GM19467 (cell line): ENCODE measurements at regions not wholly inside any gene's neighbourhood (a gene's known extent, or its start where the extent isn't known, plus 50 kb on each side); places are given as distances from the start of the nearest gene placed in this dataset.

Experiments used
- ATAC-seq: cut with Tn5 transposase; IDR thresholded peaks from one replicate; pipeline ENCODE4 v1.9.1; 2021; ENCODE audit warnings: mild to moderate bottlenecking, moderate library complexity; ENCODE audit not compliant: unreplicated experiment

DNA sequence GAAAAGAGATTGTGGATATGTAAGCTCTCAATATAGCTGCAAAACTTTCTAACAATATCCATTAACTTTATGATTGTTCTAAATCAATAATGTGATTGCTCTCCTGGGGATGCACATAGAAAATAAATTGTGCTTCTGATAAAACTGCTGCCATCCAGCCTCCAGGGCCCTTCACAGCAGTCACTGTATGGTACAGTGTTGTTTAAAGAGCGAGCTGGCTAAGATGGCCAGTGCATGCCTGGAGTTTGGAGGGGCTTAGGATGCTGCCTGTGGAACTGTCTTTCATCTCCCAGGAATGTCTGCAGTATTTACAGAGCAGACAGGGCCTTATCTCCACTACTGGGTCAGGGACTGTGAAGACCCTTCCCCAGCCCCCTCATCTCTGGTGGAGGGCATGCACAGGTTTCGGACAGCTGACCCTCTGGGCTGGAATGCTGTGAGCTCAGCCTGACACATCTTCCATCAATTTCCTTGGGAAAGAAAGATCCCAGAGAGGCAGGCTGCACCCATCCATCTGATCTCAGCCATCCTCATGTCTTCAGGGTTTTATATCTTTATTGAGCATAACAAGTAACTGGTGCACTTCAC lies 137.0 kb downstream of the PLPP3 start:
- no peak for ATAC-seq

DNA sequence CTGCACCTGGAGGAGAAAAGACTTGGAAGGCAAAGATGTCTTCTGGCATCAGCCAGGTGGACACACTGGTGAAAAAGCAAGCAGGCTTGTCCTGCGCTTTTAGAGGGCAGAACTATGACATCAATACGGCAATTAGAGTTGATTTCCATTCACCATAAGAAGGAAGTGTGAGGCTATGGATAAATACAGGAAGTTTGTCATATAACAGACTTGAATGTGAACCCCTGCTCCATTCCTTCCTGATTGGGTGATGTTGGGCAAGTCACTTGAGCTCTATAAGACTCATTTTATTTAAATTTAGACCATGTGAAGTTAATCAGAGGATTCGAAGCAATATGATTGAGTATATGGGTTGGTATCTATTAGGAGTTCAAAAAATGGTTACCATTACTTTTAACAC lies 137.8 kb downstream of the PLPP3 start:
- no peak for ATAC-seq

DNA sequence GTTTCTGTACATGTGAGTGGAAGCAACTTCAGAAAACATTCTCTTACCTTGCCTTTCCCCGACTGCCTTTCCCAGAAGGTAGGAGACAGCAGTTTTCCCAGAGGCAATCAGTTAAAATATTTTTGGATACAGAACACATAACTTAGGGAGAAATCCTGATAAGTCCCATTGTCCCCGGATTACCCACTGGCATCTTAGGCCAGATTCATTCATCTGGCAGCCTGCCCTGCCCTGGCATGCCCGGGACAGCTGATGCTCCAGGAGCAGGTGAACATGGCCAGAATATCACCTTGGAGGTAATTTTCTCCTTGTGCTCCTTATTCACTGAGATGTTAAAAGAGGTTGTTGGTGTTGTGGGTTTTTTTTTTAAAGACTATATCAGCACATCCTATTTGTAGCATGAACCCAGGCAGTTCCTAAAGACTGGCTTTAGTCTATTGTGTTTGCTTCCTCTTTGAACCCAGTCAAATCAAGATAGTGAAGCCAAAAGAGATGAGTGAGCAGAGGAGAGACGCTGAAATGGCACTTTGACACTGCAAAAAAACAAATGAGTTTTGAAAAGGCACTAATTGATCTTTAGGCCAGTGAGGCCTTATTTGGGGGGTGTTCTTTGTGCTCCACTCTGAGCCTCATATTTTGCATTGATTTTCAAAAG lies 139.6 kb downstream of the PLPP3 start:
- ATAC-seq: no peak

DNA sequence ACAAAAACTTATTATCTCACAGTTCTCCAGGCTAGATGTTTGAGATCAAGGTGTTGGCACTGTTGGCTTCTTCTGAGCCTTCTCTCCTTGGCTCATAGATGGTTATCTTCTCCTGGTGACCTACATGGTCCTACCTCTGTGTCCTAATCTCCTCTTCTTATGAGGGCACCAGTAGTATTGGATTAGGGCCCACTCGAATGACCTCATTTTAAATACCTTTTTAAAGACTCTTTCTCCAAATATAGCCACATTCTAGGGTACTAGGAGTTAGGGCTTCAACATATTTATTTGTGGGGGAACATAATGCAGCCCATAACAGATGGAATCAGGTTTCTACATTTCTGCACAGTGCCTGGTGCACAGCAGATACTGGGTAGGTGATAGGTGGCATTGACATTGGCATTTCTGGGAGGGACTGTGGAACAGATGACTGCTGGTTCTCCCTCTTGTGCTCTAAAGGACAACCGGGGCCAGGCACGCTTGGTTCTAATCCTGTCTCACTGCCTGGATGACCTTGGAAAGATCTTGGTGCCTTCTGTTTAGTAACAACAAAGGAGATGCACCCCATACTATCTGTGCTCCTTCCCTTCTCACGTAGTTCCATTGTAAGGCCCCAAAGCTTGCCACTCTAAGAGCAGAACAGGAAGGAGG lies 140.3 kb downstream of the PLPP3 start:
- ATAC-seq: no peak

DNA sequence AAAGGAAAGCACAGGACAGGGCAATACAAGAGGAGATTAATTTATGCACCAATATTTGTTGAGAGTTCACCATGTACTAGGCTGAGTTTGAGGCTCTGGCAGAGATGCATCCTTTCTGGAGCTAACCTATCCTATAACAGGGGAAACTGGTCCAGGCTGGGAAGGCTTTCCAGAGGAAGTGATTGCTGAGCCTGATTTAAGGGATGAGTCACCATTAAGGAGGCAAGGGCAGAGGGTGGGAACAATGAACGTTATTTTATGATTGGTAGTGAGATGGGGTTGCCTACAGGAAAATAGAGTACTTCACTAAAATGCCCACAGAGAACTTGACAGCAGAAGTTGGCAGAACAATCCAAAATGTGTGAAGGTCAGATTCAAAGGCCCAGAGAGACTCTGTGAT lies 141.4 kb downstream of the PLPP3 start:
- ATAC-seq: no peak

DNA sequence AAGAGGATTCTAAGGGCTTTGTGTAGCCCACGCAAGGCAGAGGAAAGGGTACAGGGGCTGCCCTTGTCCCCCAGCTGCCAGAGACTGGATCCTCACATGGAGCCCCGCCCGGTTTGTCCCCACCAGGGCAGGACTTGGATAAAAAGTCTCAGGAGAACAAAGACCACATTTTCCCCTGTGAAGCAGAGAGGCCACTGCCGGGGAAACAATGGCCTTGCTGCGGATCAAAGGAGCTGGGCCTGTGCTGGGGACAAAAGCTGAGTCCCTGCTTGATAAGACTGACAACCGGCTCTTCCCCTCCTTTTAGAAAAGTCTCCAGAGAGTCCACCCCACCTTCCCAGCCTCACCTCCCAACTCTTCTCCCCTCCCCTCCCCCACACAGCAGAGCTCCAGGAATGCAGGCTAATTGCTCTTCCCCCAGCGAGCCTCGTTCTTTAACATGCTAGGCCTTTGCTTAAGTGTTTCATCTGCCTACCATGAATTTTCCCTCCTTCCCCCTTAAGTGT lies 142.4 kb downstream of the PLPP3 start:
- ATAC-seq: no peak

DNA sequence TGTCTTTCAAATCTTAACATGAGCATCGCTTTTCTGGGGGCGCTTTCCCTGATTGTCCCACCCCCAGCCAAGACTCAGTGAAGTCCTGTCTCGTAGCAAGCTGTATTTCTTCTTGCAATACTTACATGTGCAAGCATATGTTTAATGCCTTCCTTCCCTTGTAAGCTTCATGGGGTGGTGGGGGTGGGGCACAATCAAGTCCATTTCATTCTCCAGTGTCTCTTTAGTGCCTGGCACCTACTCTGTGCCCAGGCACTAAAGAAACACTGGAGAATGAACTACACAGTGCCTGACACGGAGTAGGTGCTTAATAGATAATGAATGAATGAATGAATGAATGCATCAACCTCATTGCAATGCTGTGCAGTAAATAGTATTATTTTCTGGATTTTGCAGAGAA lies 143.1 kb downstream of the PLPP3 start:
- ATAC-seq: no peak

DNA sequence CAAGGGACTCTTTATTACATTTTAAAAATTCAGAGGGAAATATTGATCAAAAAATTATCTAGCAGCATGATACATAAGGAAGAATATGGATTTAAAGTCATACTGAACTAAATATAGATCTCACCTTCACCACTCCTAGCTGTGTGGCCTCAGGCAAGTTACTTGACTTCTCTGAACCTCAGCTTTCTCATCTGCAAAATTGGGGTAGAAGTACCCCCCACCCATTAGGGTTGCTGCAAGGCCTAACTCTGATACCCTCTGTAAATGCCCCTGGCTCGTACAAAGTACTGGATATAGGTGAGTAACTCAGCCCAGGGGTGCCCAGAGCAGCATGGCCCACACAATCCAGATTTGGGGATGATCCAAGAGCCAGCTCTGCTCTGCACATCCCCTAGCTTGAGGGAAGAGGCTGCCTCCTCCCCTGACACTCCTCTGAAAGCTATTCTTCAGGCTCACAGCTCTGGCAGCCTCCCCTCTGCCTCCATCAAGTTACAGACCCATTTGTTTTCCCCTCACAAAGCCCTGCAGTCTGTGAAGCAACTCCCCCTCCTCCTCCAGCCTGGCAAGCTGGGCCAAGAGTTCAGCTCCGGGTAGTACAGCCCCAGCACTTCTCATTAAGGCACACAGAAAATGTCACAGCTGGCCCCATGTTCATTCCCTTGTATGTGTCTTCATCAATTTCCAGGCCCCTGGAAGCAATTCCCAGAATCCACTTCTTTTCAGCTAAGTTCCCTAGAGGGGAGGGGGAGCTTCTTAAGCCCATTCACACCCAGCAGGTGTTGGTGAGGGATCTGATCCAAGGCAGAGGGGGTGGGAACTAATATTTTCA lies 143.7 kb downstream of the PLPP3 start:
- ATAC-seq: no peak

DNA sequence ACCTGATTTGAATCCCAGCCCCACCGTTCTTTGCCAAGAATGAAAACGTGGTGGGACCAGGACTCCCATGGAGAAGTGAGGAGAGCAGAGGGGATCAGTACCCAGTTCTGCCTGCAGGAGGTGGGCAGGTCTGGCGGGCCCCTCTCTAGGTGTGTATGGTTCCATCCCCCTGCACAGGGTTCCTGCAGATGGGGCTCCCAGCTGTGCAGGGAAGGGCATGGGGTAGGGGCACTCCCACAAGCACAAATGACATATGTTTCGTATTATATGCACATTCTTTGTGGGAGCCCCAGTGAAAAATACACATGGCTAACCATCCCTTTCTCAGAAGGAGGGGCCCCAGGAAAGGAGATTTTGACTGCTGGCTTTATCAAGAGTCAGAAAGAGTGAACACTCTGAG lies 144.6 kb downstream of the PLPP3 start:
- no peak for ATAC-seq

DNA sequence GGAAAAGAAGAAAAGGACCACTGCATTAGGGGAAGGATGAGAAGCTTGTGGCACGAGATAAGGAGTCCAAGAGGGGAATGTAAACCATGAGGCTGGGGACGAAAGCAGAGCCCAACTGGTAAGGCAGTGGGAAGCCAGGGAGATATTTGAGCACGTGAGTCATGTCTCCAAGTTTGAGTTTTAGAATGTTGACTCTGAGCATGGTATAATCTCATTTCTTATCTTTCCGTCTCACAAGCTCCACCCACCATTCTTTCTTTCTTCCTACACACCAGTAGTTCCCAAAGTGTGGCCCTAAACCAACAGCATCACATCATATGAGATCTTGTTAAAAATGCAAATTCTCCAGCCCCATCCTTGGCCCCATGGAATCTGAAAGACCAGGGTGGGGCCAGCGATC lies 145.3 kb downstream of the PLPP3 start:
- no peak for ATAC-seq

DNA sequence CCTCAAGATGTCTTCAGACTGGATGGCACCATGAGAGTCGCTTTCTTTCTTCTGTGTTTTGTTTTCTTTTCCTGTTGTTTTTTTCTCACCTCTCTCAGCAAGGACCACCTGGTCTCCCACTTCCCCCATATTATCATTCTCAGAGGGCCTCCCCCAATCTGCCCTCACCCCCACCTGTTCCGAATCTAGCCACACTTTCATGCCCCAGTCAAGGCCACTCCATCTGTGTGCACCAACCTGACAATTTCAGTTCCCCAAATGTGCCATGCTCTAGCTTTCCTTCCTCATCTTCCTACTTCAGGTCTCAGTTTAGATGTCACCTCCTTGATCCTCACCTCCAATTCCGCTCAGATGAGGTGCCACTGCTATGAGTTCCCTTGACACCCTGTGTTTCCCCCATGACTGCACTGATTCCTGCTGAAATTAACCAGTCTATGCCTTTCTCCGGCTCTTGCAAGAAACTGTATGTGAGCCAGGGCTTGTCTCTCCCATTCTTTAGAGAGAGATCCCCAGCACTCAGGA lies 146.2 kb downstream of the PLPP3 start:
- ATAC-seq: no peak

DNA sequence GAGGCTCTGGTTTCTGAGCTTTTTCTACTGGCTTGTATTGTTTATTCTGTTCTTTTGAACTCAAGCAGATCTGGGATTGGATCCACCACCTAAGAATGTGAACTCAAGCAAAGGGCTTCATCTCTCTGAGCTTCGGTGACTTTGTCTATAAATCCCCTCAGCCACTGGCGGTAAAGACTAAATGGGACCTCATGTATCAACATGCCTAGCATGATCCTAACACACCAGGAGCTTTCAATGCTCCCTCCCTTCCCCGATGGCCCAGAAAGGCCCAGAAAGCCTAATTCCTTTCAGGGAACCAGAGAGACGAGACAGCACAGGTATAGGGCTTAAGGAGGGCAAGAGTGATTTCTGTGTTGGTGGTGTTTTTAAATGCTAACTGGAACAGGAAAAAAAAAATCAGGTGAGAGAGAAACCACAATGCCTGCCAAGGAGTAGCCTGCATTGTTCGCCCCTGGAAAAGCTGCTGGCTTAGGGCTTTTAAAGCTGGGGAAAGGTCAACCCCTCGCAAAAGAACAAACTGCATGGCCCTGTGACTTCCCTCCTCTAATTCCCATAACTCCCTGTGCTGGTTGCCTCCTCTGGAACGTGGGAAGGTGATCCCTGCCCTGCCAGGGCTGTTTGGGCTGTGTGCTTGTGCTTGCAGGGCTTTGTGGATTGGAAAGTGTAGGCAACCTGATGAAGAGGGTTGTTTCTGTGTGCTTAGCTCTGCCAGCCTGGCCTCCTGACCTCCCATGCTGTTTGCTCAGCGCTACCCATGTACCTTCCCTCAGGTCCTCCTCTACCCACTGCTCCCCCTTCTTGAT lies 147.0 kb downstream of the PLPP3 start:
- ATAC-seq: no peak

DNA sequence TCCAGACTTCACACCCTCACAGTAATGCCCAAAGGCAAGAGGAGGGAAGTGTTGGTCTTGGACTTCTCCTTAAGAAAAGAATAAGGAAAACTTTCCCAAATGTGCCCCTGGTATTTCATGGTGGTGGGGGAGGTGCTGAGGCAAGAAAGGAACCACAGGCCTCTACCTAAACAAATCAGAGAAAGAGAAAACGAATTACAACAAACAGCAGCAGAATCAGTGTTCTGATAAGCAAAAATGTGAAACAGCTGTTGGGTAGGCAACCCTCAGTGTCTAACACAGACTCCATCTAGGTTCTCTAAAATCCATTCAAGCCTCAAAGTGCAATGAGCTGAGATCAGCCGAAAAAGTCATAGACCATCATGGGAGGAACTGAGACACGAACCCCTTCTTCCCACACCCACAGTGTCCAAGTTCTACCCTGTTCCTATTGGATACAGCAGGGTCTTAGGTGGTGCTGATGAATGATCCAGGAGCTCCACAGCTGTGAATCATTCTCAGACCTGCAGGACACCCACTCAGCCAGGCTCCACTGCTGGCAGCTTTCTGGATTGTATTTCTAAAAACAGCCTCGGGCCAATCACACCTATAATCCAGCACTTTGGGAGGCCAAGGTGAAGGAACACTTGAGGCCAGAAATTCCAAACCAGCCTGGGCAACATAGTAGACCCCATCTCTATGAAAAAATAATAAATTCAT lies 149.1 kb downstream of the PLPP3 start:
- no peak for ATAC-seq

DNA sequence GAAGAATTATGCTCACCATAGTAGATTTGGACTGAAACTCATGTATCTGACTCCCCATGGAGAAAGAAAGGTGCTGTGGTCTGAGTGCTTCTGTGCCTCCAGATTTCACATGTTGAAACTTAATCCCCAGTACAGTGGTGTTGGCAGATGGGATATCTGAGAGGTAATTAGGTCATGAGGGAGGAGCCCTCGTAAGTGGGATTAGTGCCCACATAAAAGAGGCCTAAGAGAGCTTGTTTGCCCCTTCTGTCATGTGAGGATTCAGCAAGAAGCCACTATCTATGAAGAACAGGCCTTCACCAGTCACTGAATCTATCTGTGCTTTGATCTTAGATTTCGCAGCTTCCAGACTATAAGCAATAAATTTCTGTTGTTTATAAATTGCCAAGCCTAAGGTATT lies 150.1 kb downstream of the PLPP3 start:
- ATAC-seq: no peak

DNA sequence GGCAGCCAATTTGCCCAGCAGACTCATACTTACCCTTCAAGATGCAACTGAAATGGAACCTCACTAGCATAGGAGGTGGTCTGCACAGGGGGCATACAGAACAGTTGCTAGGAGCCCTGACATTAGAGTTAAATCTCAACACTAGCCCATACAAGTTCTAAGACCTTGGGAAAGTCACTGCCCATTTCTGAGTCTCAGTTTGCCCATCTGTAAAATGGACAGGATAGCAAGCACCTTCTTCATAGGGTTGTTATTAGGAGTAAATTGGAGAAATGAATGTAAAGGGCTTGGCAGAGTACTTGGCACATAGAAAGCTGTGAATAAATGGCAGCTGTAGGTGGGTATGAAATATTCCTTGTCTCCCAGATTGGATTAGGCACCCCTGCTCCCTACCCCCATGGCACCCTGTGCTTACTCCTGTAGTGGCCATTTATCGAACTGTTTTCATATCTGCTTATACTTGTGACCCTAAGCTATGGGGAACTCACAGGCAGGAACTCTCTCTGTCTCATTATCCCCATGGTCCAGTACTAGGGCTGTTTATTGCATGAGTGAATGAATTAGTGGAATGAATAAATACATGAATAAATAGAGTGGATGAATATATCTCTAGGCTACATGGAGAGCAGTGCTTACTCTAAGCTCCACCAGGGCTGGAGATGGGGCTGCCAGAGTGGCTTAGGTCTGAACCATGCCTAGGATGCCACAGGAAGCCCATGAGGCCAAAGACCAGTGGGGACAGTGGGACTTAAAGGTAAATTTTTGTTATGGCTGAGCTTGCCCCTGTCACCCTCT lies 152.6 kb downstream of the PLPP3 start:
- ATAC-seq: no peak

DNA sequence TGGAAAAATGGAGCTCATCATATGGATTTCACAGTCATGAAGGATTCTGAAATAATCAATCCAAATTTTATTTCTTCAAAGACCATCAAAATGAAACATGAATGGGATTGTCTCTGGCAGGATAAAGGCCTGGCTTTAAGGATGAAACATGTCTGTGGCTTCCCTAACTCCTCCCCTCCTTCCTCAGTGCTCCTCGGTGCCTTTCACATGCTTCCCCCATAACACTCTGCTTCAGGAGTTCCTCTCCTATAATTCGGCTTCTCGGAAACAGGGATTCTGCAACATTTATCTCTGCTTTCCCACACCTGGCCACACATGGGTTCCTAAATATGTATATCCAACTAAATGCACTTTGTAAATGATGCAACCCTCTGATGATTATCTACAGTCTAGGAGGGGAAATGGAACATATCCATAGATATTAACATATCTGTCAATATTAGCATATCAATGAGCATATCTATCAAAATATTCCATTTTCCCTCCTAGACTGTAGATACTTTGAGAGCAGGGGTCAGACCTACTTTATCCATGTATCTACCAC lies 153.8 kb downstream of the PLPP3 start:
- no peak for ATAC-seq

DNA sequence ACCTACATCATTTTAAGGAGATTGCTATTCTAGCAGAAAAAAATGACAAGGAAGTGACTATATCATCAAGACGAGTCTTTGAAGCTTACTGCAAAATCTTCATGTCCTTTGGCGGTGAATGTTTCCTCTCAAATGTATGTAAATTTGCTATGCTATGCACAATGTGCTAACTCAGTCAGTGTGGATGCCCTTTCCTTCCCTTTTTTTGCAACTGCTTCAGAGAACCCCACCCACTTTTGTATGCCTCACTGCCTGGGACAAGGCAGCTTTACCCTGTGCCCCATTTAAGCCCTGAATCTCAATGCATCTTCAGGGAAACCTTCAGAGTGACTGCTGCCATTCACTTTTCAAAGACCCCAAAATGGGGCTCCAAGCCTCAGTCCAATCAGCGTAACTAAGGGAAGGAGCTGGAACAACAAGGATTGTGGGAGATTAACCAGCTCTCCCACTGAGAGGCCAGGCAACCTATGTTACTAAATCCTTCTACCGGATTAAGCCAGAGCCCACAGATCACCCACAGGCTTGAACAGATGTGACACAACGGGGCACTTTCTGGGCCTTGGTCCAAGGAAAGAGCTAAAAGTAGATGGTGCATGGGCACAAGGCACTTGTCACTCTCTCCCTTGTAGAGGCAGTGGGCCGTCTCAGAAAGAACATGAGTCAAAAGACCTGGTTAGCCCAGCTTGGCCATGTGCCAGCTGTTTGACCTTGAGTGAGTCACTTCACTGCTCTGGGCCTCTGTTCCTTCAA lies 154.4 kb downstream of the PLPP3 start:
- ATAC-seq: no peak

DNA sequence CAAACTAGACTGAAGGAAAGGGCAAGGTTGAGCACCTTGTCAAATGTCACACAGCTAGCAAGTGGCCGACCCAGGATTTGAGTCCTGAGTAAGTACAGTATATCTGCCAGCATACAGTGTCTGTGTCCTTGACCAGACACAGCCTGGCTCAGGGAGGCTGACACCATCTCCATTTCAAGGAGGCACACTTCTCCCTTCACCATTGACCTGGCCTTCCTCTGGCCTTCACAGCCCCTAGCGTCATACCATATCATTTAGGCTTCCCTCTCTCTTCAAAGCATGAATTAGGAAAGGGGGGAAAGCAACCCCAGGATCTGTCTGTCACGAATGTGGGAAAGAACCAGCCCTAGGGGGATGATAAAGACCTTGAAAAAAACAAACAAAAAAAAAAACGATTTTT lies 155.6 kb downstream of the PLPP3 start:
- no peak for ATAC-seq
